ENCODE measurements at regions not wholly inside any gene's neighbourhood (a gene's known extent, or its start where the extent isn't known, plus 50 kb on each side); places are given as distances from the start of the nearest gene placed in this dataset.
"Not testable (repeated sequence)": the region's sequence is repeated elsewhere in the genome, so short reads cannot be mapped to it uniquely, and the experiment has no call there.

DNA sequence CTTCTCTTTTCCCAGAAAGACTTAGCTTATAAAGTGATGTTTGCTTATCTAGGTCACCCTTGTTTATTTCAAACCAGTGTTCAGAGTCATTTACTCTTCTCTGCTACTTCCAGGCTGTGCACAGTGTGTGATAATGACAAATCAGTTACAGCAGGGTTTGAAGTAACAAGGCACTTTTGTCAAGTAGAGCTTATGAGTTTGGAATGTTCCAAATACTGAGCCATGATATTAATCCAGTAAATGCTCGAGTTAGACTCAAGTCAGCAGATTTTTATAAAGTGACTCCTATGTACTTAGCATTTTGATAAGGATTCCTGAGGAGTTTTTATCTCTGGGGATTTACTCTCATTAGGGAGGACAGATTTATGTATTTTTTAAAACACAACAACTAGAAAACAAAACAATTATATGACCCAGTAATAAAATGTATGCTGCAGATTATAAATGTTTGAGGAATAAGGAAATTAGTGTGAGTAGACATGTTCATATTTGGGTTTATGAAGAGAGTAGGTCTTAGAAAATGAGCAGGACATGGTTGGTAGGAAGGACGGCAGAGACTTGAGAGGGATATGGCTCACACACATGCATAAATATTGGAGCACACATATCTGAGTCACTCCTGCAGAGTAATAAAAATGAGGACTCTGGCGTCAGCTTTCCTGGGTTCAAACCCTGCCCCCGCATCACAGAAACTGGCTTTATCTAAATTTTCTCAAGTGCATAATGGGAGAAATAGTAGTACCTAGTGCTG lies 271.2 kb downstream of the FBXO8 start:
- no peak overlapping the region for H3K4me3 ChIP-seq (ENCODE audit: control insufficient read depth, low read depth, low read length)
- TF ChIP-seq, protein P1, sequence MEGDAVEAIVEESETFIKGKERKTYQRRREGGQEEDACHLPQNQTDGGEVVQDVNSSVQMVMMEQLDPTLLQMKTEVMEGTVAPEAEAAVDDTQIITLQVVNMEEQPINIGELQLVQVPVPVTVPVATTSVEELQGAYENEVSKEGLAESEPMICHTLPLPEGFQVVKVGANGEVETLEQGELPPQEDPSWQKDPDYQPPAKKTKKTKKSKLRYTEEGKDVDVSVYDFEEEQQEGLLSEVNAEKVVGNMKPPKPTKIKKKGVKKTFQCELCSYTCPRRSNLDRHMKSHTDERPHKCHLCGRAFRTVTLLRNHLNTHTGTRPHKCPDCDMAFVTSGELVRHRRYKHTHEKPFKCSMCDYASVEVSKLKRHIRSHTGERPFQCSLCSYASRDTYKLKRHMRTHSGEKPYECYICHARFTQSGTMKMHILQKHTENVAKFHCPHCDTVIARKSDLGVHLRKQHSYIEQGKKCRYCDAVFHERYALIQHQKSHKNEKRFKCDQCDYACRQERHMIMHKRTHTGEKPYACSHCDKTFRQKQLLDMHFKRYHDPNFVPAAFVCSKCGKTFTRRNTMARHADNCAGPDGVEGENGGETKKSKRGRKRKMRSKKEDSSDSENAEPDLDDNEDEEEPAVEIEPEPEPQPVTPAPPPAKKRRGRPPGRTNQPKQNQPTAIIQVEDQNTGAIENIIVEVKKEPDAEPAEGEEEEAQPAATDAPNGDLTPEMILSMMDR (conservative IDR thresholded peaks at IDR 0.05; ENCODE audit: control insufficient read depth, insufficient read depth, low read depth, low read length) = no peak
- DNase-seq (ENCODE audit: low read depth) = no peak

DNA sequence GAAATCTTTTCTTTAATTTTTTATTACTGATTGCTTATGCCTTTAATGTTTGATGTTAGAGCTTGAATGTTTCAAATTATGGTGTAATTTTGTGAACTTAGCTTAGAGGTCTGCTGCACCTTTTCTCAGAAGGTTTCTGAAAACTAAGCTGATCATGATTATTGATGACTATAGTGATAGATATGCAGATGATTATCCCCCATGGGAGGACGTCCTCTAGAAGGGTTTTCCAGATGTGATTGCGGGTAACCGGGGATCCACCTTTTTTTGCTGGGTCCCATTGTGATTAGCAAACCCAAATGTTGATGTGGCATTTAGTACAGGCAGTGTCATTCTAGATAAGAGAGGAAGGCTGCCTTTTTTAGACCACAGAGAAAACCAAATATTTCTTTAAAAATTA lies 272.9 kb downstream of the FBXO8 start:
- TF ChIP-seq, protein P1 (conservative IDR thresholded peaks at IDR 0.05; ENCODE audit: control insufficient read depth, insufficient read depth, low read depth, low read length) = no peak
- no peak overlapping the region for H3K4me3 ChIP-seq (ENCODE audit: control insufficient read depth, low read depth, low read length)
- DNase-seq (ENCODE audit: low read depth) = no peak

GRCh38 chr4:174009686-174010451 lies 273.6 kb downstream of the FBXO8 start:
- no peak for DNase-seq (ENCODE audit: low read depth)
- H3K4me3 ChIP-seq (ENCODE audit: control insufficient read depth, low read depth, low read length) = no peak overlapping the region
- TF ChIP-seq, protein P1 (conservative IDR thresholded peaks at IDR 0.05; ENCODE audit: control insufficient read depth, insufficient read depth, low read depth, low read length) = no peak

DNA sequence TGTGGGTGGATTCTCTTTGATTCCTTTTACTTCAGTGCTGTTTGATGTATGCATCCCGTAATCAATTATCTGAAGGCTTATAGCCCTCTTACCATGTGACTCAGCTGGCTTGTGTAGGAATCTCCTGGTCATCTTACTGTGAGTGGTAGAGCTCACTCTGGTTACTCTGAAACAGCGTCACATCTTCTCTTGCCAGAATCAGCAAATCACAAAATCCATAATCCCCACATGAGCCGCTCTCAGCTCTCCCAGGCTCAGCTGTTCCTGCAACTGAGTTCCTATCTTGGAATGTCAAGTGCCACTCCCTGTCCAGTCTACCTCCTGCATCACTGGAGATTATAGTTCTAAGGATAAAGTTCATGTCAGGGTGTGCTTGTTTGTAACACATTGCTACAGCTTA lies 278.0 kb downstream of the FBXO8 start:
- TF ChIP-seq, protein P1 (conservative IDR thresholded peaks at IDR 0.05; ENCODE audit: control insufficient read depth, insufficient read depth, low read depth, low read length) = no peak
- peak; percentile 61 for DNase-seq (ENCODE audit: low read depth)
- H3K4me3 ChIP-seq (ENCODE audit: control insufficient read depth, low read depth, low read length) = no peak overlapping the region

DNA sequence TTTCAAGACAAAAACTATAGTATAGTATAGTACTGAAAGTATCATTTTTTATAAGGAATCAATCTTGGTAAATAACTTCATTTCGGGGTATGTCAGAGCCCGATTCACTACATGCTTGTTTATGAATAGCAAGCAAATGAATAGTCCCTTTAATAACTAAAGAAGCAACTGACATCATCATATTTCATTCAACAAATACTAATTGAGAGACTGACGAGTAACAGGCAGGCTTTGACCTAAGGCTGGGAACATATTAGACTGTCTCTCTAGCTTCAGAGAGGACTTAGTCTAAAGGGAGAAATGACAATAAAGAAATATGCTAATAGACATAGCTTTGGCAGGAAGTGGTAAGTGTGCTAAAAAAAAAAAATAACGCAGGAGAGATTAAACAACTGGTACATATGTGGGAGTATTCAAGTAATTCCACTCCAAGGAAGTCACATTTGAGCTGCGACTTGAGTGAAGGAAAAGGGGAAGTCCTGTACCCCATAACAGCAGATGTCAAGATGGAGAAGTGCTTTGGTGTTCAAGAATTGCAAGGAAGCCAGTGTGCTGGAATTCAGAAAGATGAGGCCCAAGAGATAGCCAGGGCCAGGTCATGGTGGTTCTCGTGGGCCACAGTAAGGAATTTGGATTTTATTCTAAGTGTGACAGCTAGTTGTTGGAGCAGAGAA lies 284.9 kb downstream of the FBXO8 start:
- no peak overlapping the region for H3K4me3 ChIP-seq (ENCODE audit: control insufficient read depth, low read depth, low read length)
- no peak for DNase-seq (ENCODE audit: low read depth)
- TF ChIP-seq, protein P1 (conservative IDR thresholded peaks at IDR 0.05; ENCODE audit: control insufficient read depth, insufficient read depth, low read depth, low read length) = no peak

DNA sequence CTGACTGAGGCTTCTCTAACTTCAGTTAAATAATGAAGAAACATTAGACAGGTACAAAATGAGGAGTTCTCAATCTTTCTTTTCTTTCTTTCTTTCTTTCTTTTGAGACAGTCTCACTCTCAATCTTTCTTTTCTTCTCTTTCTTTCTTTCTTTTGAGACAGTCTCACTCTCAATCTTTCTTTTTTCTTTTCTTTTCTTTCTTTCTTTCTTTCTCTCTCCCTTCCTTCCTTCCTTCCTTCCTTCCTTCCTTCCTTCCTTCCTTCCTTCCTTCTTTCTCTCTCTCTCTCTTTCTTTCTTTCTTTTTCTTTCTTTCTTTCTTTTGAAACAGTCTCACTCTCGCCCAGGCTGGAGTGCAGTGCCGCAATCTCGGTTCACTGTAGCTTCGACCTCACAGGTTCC lies 287.7 kb downstream of the FBXO8 start:
- not testable (repeated sequence) for DNase-seq (ENCODE audit: low read depth); H3K4me3 ChIP-seq (ENCODE audit: control insufficient read depth, low read depth, low read length)

- H3K4me3 ChIP-seq (ENCODE audit: control insufficient read depth, low read depth, low read length) = no peak overlapping the region
- no peak for DNase-seq (ENCODE audit: low read depth)
- TF ChIP-seq, protein P1 (conservative IDR thresholded peaks at IDR 0.05; ENCODE audit: control insufficient read depth, insufficient read depth, low read depth, low read length) = no peak
Observed at GRCh38 chr4:173991814-173992213, 291.7 kb downstream of the FBXO8 start.
